ENCODE measurements at regions not wholly inside any gene's neighbourhood (a gene's known extent, or its start where the extent isn't known, plus 50 kb on each side); places are given as distances from the start of the nearest gene placed in this dataset.

- no peak for DNase-seq (ENCODE audit: low spot score)
- TF ChIP-seq, protein P1, sequence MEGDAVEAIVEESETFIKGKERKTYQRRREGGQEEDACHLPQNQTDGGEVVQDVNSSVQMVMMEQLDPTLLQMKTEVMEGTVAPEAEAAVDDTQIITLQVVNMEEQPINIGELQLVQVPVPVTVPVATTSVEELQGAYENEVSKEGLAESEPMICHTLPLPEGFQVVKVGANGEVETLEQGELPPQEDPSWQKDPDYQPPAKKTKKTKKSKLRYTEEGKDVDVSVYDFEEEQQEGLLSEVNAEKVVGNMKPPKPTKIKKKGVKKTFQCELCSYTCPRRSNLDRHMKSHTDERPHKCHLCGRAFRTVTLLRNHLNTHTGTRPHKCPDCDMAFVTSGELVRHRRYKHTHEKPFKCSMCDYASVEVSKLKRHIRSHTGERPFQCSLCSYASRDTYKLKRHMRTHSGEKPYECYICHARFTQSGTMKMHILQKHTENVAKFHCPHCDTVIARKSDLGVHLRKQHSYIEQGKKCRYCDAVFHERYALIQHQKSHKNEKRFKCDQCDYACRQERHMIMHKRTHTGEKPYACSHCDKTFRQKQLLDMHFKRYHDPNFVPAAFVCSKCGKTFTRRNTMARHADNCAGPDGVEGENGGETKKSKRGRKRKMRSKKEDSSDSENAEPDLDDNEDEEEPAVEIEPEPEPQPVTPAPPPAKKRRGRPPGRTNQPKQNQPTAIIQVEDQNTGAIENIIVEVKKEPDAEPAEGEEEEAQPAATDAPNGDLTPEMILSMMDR (IDR thresholded peaks at IDR 0.05; ENCODE audit: extremely low read depth, missing control alignments) = no peak
Measured at GRCh38 chr18:4582431-4583335, 127.6 kb upstream of the DLGAP1 start.

DNA sequence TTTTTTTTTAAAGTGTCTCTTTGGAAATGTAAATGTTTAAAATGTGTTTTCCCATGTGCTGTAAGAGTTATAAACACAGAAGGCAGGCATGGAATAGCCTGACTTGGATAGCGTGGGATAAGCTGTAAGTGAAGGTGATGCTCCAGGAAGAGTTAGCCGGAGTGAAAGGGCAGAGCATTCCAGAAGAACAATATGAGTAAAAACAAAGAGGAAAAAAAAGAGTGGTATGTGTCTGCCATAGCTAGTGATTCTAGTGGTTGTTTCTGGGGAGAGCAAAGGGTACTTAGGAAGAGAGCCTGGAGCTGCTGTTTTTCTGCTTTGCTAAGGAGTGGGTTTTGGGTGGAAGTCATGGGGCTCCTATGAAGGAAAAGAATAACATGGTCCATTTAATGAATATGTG is 126.9 kb upstream of the DLGAP1 start:
- DNase-seq (ENCODE audit: low spot score) = no peak
- TF ChIP-seq, protein P1 (IDR thresholded peaks at IDR 0.05; ENCODE audit: extremely low read depth, missing control alignments) = no peak

- DNase-seq (ENCODE audit: low spot score) = no peak
- TF ChIP-seq, protein P1 (IDR thresholded peaks at IDR 0.05; ENCODE audit: extremely low read depth, missing control alignments) = no peak
Measured at GRCh38 chr18:4578449-4578848, 123.3 kb upstream of the DLGAP1 start.

GRCh38 chr18:4573735-4574134 is 118.6 kb upstream of the DLGAP1 start:
- TF ChIP-seq, protein P1 (IDR thresholded peaks at IDR 0.05; ENCODE audit: extremely low read depth, missing control alignments) = no peak
- DNase-seq (ENCODE audit: low spot score) = no peak

- no peak for DNase-seq (ENCODE audit: low spot score)
- TF ChIP-seq, protein P1 (IDR thresholded peaks at IDR 0.05; ENCODE audit: extremely low read depth, missing control alignments) = no peak
Measured at GRCh38 chr18:4557502-4557901, 102.4 kb upstream of the DLGAP1 start.

GRCh38 chr18:4551001-4551360 is 95.9 kb upstream of the DLGAP1 start:
- no peak for DNase-seq (ENCODE audit: low spot score)
- TF ChIP-seq, protein P1 (IDR thresholded peaks at IDR 0.05; ENCODE audit: extremely low read depth, missing control alignments) = no peak

DNA sequence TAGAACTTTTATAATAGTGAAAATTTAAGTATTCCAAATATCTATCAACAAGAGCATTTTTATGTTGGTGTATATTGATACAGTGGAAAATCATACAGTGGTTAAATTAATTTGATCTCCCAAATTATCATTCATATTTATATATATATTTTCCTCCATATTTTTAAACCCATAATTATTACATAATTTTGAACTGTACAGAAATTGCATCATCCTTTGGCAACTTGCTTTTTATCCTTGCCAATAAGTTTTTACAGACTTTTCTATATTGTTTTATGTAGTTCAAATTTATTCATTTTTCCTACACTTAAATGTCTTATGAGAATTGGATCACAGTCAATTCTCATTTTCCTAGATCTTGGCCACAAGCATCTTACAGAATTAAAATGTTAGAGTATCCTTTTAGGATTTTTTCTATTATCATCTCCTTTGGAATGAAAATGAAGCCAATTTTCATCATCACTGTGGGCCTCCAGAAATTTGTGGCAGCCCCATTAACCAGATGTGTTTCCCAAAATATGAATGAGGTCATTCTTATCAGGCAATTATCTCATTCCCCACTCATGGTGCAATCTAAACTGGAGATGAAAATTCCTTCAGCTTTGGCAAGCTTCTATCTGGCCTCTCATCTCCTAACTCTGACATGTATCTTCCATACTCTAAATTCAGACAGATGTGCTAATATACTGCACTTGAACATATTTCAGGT is 94.2 kb upstream of the DLGAP1 start:
- no peak for DNase-seq (ENCODE audit: low spot score)
- TF ChIP-seq, protein P1 (IDR thresholded peaks at IDR 0.05; ENCODE audit: extremely low read depth, missing control alignments) = no peak
